Liver (tissue), 7 donors: ENCODE measurements at regions not wholly inside any gene's neighbourhood (a gene's known extent, or its start where the extent isn't known, plus 50 kb on each side); places are given as distances from the start of the nearest gene placed in this dataset.

ENCODE experiments used
- DNase-seq: peaks from one replicate; pipeline ENCODE4 v3.0.0-alpha.2; 2017; ENCODE audit warnings: low spot score
- H3K27ac ChIP-seq, 2 donors: one replicate each; pipeline ENCODE4 v1.7.0; 2013; ENCODE audit warnings: inconsistent platforms in 2 of 2, low read length in 2 of 2, control low read depth in 1 of 2, low read depth in 1 of 2, mild to moderate bottlenecking in 1 of 2
- H3K27me3 ChIP-seq, 4 donors: one replicate each; pipeline versions ENCODE4 v1.6.1 to v1.7.0; 2013; ENCODE audit warnings: low read length in 3 of 4, inconsistent platforms in 1 of 4, mild to moderate bottlenecking in 1 of 4, moderate library complexity in 1 of 4; ENCODE audit not compliant: control insufficient read depth in 4 of 4, insufficient read depth in 4 of 4
- H3K36me3 ChIP-seq, 4 donors: one replicate each; pipeline versions ENCODE4 v1.6.1 to v1.7.0; 2013; ENCODE audit warnings: low read length in 3 of 4, mild to moderate bottlenecking in 3 of 4, low read depth in 1 of 4, moderate library complexity in 1 of 4; ENCODE audit not compliant: control insufficient read depth in 4 of 4, insufficient read depth in 3 of 4
- H3K4me1 ChIP-seq, 4 donors: one replicate each; pipeline versions ENCODE4 v1.6.1 to v1.7.0; 2013; ENCODE audit warnings: low read length in 3 of 4, mild to moderate bottlenecking in 3 of 4, moderate library complexity in 1 of 4; ENCODE audit not compliant: control insufficient read depth in 4 of 4, insufficient read depth in 4 of 4
- H3K4me3 ChIP-seq, 3 donors: one replicate each; pipeline versions ENCODE4 v1.6.1 to v1.7.0; 2013; ENCODE audit warnings: low read length in 3 of 3, control low read depth in 1 of 3, low read depth in 1 of 3, mild to moderate bottlenecking in 1 of 3
- H3K9ac ChIP-seq, 2 donors: one replicate each; pipeline ENCODE4 v1.7.0; 2013; ENCODE audit warnings: low read length in 2 of 2, mild to moderate bottlenecking in 2 of 2, moderate library complexity in 2 of 2, control low read depth in 1 of 2, low read depth in 1 of 2
- H3K9me3 ChIP-seq, 4 donors: one replicate each; pipeline versions ENCODE4 v1.6.1 to v1.7.0; 2013; ENCODE audit warnings: low read length in 3 of 4; ENCODE audit not compliant: control insufficient read depth in 4 of 4
- ATF3 ChIP-seq: IDR thresholded peaks from 2 replicates; pipeline ENCODE4 v1.6.1; 2016; ENCODE audit warnings: antibody characterized with exemption
- GABPA ChIP-seq, 2 donors: IDR thresholded peaks in 1 of 2; conservative IDR thresholded peaks in 1 of 2; 2 replicates each; pipeline ENCODE4 v1.6.1; 2016; ENCODE audit warnings: antibody characterized with exemption in 2 of 2, mild to moderate bottlenecking in 1 of 2, moderate library complexity in 1 of 2
- HNF4A ChIP-seq, 2 donors: conservative IDR thresholded peaks; 2 replicates each; pipeline ENCODE4 v1.6.1; 2016; ENCODE audit warnings: antibody characterized with exemption in 2 of 2, mild to moderate bottlenecking in 2 of 2
- HNF4G ChIP-seq: IDR thresholded peaks from 2 replicates; pipeline ENCODE4 v1.6.1; 2016; ENCODE audit warnings: antibody characterized with exemption
- RAD21 ChIP-seq, 2 donors: IDR thresholded peaks; 2 replicates each; pipeline ENCODE4 v1.6.1; 2016; ENCODE audit warnings: antibody characterized with exemption in 2 of 2, mild to moderate bottlenecking in 2 of 2
- REST ChIP-seq: IDR thresholded peaks from 2 replicates; pipeline ENCODE4 v1.6.1; 2016; ENCODE audit warnings: antibody characterized with exemption, mild to moderate bottlenecking
- RXRA ChIP-seq, 2 donors: IDR thresholded peaks; 2 replicates each; pipeline ENCODE4 v1.6.1; 2017 to 2018; ENCODE audit warnings: antibody characterized with exemption in 2 of 2, mild to moderate bottlenecking in 1 of 2
- YY1 ChIP-seq: IDR thresholded peaks from 2 replicates; pipeline ENCODE4 v1.6.1; 2016; ENCODE audit warnings: antibody characterized with exemption, mild to moderate bottlenecking
- ZBTB33 ChIP-seq: IDR thresholded peaks from 2 replicates; pipeline ENCODE4 v1.6.1; 2016; ENCODE audit warnings: antibody characterized with exemption
- TF ChIP-seq, protein P1 (sequence below): IDR thresholded peaks from 2 replicates; pipeline ENCODE4 v1.6.1; 2016; ENCODE audit warnings: antibody characterized with exemption
- TF ChIP-seq, protein P2 (sequence below): fragments of 150-350 bp; IDR thresholded peaks from 2 replicates; pipeline ENCODE4 v1.5.1; 2017; ENCODE audit warnings: improper control_type of control experiment, low read depth, low read length; ENCODE audit not compliant: missing input control
- donor health status: healthy.
- donor health status: healthy.
- donor health status: healthy.
- donor health status: healthy.

GRCh38 chr11:36878737-36879136, 280.7 kb upstream of the RAG2 start (continued):
- TF ChIP-seq REST = no peak
- no peak for TF ChIP-seq HNF4A (conservative IDR thresholded peaks at IDR 0.05)
- TF ChIP-seq ZBTB33 = no peak
- no peak for TF ChIP-seq YY1

GRCh38 chr11:36877149-36877548, 279.1 kb upstream of the RAG2 start:
- Histone ChIP-seq H3K4me3 (no peak overlapping the region), H3K9me3 (no peaks in the 10 kb centered on the region), H3K27ac (no peak overlapping the region), H3K9ac (no peak overlapping the region), H3K27me3 (no peaks in the 10 kb centered on the region), H3K4me1 (no peaks in the 10 kb centered on the region), H3K36me3 (no peaks in the 10 kb centered on the region)
- no peak for DNase-seq
- no peak for TF ChIP-seq RXRA (IDR thresholded peaks at IDR 0.05)
- TF ChIP-seq HNF4A (conservative IDR thresholded peaks at IDR 0.05) = no peak
- TF ChIP-seq ATF3 = no peak
- no peak for TF ChIP-seq RAD21 (IDR thresholded peaks at IDR 0.05)
- TF ChIP-seq HNF4G = no peak
- TF ChIP-seq, protein P1, sequence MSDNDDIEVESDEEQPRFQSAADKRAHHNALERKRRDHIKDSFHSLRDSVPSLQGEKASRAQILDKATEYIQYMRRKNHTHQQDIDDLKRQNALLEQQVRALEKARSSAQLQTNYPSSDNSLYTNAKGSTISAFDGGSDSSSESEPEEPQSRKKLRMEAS = no peak
- no peak for TF ChIP-seq GABPA (IDR thresholded peaks at IDR 0.05 in 1 of 2, conservative IDR thresholded peaks at IDR 0.05 in 1 of 2)
- TF ChIP-seq, protein P2, sequence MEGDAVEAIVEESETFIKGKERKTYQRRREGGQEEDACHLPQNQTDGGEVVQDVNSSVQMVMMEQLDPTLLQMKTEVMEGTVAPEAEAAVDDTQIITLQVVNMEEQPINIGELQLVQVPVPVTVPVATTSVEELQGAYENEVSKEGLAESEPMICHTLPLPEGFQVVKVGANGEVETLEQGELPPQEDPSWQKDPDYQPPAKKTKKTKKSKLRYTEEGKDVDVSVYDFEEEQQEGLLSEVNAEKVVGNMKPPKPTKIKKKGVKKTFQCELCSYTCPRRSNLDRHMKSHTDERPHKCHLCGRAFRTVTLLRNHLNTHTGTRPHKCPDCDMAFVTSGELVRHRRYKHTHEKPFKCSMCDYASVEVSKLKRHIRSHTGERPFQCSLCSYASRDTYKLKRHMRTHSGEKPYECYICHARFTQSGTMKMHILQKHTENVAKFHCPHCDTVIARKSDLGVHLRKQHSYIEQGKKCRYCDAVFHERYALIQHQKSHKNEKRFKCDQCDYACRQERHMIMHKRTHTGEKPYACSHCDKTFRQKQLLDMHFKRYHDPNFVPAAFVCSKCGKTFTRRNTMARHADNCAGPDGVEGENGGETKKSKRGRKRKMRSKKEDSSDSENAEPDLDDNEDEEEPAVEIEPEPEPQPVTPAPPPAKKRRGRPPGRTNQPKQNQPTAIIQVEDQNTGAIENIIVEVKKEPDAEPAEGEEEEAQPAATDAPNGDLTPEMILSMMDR = no peak
- no peak for TF ChIP-seq ZBTB33
